ENCODE measurements at regions not wholly inside any gene's neighbourhood (a gene's known extent, or its start where the extent isn't known, plus 50 kb on each side); places are given as distances from the start of the nearest gene placed in this dataset.
A peak's percentile ranks its signal among the peaks of the same experiment; 100 is the strongest.

GRCh38 chr17:13302983-13303382 is 285.2 kb upstream of the ELAC2 start:
- DNase-seq (ENCODE audit: low spot score) = no peak

DNA sequence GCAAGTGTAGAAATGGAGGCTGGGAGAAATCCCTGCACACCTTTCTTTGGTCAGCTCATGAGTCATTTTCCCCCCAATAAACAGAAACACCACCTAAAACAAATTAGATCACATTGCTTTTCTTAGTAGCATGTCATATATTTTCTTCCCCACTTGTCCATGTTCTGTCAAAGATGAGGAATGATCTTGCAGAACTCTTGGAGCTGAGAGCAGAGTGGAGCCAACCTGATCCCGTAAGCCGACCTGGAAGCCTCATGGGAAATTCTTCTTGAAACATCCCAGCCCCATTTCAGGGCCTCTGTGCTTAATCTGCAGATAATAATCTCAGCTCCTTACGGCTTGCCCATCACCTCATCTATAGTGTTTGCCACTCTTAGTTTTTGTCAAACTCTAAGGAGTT is 284.6 kb upstream of the ELAC2 start:
- DNase-seq (ENCODE audit: low spot score) = no peak

GRCh38 chr17:13297183-13297582 is 279.4 kb upstream of the ELAC2 start:
- DNase-seq (ENCODE audit: low spot score) = no peak

GRCh38 chr17:13293421-13293820 is 275.6 kb upstream of the ELAC2 start:
- DNase-seq (ENCODE audit: low spot score) = no peak

- DNase-seq (ENCODE audit: low spot score) = no peak
Measured at GRCh38 chr17:13292291-13292690, 274.5 kb upstream of the ELAC2 start.

GRCh38 chr17:13288248-13288647 is 270.4 kb upstream of the ELAC2 start:
- no peak for DNase-seq (ENCODE audit: low spot score)

- no peak for DNase-seq (ENCODE audit: low spot score)
Measured at GRCh38 chr17:13287226-13287625, 269.4 kb upstream of the ELAC2 start.

DNA sequence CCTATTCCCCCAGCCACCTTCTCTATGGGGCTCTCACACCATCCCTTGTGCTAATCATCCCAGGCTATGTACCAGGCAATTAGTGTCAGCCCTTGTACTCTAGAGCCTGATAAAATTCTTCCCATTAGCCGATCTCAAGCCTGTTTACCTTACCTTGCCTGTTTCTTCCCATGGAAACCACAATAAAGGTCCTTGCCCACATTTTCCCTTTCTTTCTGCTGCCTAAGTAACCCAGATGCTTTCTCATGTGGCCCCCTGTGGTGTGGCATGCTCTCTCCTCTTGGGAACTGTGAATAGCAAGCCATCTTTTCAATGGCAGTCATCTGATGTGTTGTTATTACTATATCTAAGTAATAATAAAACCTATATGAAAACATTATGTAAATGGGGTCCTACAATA is 265.8 kb upstream of the ELAC2 start:
- DNase-seq (ENCODE audit: low spot score) = peak; percentile 10

- DNase-seq (ENCODE audit: low spot score) = no peak
Measured at GRCh38 chr17:13281626-13282025, 263.8 kb upstream of the ELAC2 start.

DNA sequence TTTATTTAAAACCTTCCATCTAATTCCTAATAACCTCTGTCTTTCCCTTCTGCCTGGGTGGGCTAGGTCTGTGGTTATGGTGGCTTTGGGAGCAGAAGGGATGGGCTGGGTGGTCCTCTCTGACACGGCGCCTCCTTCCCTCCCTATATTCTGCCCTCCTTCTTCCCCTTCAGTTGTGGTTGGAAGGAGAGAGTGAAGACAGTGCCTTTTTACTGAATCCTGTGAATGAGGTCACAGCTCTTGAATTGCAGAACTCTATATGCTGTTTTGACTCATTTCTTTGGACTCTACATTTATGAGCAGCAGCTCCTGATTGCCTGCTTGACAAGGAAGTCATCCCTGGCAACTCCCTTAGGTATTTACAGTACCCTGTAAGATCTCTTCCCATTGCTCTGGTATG is 256.0 kb upstream of the ELAC2 start:
- DNase-seq (ENCODE audit: low spot score) = peak; percentile 6

- no peak for DNase-seq (ENCODE audit: low spot score)
Measured at GRCh38 chr17:13272296-13272695, 254.5 kb upstream of the ELAC2 start.

DNA sequence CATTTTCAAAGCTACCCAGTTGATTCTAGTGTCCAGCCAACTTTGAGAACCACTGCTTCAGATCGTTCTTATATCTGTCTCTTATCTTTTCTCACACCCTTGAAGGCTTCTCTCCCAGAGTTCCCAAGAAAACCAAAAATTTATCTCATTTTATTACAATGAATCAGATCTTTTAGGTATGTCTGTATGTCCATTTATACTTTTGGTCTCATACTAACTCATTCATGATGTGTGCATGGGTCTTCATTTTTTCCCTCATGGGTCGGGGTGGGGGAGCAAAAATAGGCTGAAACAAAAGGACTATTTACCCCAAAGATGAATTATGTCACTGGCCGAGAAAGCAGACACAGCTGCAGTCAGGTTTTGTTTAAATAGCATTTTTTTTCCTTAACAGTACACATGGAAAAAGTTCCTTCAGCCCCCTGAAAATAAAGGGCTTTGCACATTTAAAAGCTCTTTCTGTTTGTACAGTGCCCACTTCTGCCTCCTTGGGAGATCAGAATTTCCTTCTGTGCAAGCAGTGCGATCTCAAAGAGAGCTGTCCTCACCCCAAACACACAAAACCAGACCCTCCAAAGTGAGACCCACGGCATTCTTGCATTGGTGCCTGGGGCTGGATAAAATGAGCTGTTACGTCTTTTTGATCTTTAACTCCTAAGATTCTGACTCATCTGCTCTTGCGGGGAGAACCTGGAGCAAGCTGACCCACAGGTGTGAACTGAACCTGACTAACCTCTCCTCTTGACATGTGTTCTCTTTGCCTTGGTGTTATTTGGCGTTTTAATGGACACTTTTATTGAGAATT is 251.2 kb upstream of the ELAC2 start:
- no peak for DNase-seq (ENCODE audit: low spot score)

- no peak for DNase-seq (ENCODE audit: low spot score)
Measured at GRCh38 chr17:13266606-13267005, 248.8 kb upstream of the ELAC2 start.

GRCh38 chr17:13265311-13265710 is 247.5 kb upstream of the ELAC2 start:
- DNase-seq (ENCODE audit: low spot score) = no peak

- DNase-seq (ENCODE audit: low spot score) = no peak
Measured at GRCh38 chr17:13263746-13264145, 245.9 kb upstream of the ELAC2 start.

DNA sequence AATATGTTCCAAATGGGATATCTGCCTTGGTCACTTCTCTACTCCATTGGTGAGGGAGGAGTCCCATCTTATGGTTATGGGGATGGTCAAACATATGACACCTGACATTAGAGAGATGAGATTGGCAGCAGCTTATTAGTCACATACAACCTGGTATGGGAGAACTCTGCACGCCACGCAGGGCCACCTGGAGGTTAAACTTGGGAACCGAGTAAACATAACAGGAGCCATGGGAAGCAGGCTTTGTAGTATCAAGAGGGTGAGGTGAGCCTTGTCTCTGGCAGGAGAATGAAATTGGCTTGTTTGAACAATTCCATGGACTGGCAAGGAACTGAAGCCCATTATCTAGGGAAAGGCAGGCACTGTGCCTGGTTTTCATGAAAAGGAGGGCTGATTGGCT is 238.7 kb upstream of the ELAC2 start:
- DNase-seq (ENCODE audit: low spot score) = no peak

DNA sequence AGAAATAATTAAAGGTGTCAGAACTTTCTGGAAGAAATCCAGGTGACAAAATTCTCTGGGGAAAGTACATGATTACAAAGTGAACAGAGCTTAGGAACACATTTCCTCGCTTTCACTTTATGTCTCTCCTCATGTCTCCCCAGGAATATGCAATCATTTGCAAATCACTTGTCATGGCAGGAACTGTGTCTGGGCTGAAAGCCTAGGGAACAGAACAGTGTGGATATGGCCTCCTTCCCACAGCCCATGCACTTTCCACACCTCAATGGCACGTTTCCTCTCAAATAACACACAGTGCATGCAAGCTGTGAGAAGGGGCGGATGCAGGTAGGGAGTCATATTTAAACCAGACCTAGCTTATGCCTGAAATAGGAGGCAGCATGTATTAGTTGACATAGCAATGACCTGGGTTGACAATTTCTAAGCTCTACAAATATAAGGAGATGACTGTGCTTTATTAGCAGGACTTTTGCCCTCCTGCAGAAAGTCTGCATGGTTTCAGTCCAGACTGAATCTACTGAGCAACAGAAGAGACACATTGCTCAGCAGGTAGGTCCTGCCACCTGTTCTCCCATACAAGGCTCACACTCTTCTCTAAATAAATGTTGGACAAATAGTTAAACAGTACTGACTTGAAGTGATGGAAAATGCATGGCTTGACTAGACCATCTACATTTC is 236.0 kb upstream of the ELAC2 start:
- DNase-seq (ENCODE audit: low spot score) = no peak

DNA sequence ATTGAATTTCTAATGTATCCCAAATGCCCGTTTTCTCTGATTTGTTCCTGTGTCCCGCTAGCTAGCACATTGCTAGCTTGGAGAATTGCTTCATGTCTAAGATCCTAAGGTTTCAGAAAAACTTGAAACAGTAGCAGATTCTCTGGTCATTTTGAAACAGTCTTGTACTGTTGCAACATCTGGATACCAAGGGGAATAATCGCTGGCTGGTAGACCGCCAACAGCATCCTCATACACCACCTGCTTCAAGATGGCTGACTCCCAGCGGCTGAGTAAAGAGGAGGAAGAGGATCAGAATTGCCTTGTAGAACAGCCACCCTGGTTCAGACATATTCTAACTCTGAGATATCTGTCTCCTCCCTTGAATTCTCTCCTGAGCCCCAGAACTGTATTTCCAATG is 226.7 kb upstream of the ELAC2 start:
- no peak for DNase-seq (ENCODE audit: low spot score)

- DNase-seq (ENCODE audit: low spot score) = no peak
Measured at GRCh38 chr17:13243585-13243984, 225.8 kb upstream of the ELAC2 start.

- DNase-seq (ENCODE audit: low spot score) = no peak
Measured at GRCh38 chr17:13240851-13241250, 223.0 kb upstream of the ELAC2 start.

GRCh38 chr17:13230350-13231264 is 212.8 kb upstream of the ELAC2 start:
- DNase-seq (ENCODE audit: low spot score) = peak; percentile 27

DNA sequence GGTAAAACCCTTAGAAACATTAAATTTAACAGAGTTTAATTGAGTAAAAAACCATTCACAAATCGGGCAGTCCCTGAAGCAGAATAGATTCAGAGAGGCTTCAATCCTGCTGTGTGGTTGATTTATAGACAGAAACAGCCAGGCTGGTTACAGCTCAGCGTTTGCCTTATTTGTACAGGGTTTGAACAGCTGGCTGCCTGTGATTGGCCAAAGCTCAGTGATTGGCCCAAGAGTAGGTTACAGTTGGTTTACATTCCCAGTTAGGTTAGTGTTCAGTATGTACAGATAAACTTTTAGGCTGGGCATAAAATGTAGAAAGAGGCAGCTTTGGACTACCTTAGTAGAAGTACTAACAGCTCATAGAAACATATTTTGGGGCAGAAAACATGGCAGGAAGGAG is 210.4 kb upstream of the ELAC2 start:
- DNase-seq (ENCODE audit: low spot score) = no peak

Data from H4 (cell line).